NCI-H2196 (cell line): ENCODE measurements at regions not wholly inside any gene's neighbourhood (a gene's known extent, or its start where the extent isn't known, plus 50 kb on each side); places are given as distances from the start of the nearest gene placed in this dataset.
A peak's percentile ranks its signal among the peaks of the same experiment; 100 is the strongest.

Experiments
- DNase-seq: peaks from one replicate; lab custom pipeline; 2025; ENCODE audit not compliant: unreplicated experiment; lab: John Stamatoyannopoulos, UW

GRCh38 chr20:52654567-52654966 is 317.6 kb upstream of the TSHZ2 start:
- no peak for DNase-seq

DNA sequence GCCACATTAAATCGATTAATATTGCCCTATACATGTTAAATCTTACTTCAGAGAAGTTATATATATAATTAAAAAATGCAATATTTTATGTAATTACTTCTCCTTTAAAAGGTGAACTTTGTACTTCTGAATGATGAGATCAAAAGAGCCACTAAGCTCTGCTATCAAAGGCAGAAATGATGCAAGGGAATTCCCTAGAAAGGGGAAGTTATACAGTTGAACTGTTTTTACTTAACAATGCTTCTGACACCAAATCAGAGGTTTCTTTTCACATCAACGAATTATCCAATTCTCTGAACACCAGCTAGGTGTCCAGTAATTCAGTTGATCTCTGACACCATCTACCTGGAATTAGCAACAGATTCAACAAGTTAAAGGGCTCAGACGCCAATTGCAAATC is 319.9 kb upstream of the TSHZ2 start:
- no peak for DNase-seq

- DNase-seq, result peak; percentile 32
Measured at GRCh38 chr20:52649727-52650126, 322.4 kb upstream of the TSHZ2 start.

DNA sequence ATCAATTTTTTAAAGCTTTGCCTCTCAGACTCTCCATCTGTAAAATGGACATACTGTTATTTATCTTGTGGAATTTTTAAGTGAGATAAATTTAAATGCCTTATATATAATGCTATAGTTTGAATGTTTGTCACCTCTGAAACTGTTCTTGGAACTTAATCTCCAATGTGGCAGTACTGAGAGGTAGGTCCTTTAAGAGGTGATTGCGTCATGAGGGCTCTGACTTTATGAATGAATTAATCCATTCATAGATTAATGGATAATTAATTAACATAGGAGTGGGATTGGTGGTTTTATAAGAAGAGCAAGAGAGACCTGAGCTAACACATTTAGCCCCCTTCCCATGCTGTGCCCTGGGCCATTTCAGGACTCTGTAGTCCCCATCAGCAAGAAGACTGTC is 326.3 kb upstream of the TSHZ2 start:
- DNase-seq, result no peak

GRCh38 chr20:52643034-52643433 is 329.1 kb upstream of the TSHZ2 start:
- no peak for DNase-seq

GRCh38 chr20:52637201-52637600 is 335.0 kb upstream of the TSHZ2 start:
- DNase-seq, result no peak

- no peak for DNase-seq
Measured at GRCh38 chr20:52631469-52631868, 340.7 kb upstream of the TSHZ2 start.

GRCh38 chr20:52630138-52630537 is 342.0 kb upstream of the TSHZ2 start:
- no peak for DNase-seq

DNA sequence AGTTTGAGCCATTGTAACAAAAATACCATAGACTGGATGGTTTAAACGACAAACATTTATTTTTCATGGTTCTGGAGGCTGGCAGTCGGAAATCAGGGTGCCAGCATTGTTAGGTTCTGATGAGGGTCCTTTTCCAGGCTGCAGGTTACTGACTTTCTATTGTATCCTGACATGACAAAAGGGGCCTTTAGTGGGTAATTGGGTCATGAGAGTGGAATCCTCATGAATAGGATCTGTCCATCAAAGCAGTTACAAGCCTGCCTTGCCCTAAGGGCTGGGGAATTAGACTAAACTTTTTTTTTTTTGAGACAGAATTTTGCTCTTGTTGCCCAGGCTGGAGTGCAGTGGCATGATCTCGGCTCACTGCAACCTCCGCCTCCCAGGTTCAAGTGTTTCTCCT is 347.9 kb upstream of the TSHZ2 start:
- DNase-seq, result no peak

DNA sequence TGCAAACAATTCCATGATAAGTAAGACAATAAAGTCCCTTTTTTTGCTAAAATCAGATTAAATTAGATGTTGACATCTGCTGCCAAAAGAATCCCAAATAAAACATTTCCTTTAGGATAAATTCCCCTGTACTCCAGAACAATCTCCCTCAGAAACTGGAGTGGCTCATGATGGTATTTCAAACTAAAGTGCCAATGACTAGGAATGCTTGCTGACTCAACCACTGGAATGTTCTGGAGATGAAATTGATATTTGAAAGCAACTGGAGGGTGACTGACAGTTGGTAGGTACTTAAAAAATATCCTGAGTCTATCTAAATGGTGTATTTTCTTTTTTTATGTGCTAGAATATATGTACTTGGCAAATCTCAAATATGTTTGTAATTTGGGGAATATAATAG is 350.1 kb upstream of the TSHZ2 start:
- no peak for DNase-seq

GRCh38 chr20:52621401-52621800 is 350.8 kb upstream of the TSHZ2 start:
- DNase-seq, result no peak

DNA sequence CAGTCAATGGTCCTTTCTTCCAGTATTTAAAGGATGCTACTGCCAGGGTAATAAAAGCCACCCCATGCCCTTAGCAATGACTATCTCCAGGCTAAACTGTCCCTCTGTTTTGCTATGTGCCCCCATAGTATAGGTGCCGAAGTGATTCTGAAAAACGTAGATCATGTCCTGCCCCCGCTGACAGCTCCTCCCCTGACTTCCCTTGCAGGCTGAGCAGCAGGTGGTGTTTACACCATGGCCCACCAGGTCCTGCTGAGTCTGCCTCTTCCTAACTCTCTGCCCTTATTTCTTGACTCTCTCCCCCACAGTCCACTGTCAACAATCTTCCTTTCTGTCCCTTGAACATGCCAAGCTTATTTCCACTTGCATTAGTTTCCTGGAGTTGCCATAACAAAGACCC is 352.5 kb upstream of the TSHZ2 start:
- DNase-seq, result no peak

DNA sequence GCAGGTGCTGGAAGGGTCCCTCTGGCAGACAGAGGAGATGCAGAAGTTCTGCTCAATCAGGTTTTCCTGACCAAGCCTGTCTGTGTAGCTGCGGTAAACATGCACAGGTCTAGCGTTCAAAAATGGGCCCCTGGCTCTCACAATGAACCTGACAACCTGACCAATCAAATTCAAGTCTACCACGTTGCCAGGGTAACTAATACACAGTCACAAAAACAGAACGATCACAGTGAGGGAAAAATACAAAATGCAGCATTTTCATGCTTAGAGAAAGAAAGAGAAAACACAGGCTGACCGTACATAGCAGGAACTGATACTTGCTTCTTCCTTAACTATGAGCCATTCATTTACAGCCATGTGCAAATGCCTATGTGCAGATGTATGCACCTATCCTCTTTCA is 353.1 kb upstream of the TSHZ2 start:
- no peak for DNase-seq

DNA sequence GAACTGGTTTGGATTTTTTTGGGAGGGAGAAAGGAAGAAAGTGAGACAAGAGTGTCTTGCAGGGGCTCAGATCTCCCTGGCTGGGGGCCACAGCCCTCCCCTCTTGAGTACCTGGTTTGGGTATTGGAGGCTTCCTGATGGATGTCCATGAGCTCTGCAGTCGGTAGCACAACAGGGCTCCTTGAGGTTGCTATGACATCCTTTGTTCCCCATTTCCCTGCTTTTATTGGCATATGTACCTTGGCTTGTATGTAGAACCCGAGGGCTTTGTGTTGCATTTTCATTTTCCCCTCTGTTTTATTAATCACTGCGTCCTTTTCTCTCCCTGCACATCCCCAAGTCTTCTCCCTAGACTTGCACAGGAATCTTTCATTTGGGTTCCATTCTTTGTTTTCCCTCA is 355.5 kb upstream of the TSHZ2 start:
- DNase-seq, result no peak

DNA sequence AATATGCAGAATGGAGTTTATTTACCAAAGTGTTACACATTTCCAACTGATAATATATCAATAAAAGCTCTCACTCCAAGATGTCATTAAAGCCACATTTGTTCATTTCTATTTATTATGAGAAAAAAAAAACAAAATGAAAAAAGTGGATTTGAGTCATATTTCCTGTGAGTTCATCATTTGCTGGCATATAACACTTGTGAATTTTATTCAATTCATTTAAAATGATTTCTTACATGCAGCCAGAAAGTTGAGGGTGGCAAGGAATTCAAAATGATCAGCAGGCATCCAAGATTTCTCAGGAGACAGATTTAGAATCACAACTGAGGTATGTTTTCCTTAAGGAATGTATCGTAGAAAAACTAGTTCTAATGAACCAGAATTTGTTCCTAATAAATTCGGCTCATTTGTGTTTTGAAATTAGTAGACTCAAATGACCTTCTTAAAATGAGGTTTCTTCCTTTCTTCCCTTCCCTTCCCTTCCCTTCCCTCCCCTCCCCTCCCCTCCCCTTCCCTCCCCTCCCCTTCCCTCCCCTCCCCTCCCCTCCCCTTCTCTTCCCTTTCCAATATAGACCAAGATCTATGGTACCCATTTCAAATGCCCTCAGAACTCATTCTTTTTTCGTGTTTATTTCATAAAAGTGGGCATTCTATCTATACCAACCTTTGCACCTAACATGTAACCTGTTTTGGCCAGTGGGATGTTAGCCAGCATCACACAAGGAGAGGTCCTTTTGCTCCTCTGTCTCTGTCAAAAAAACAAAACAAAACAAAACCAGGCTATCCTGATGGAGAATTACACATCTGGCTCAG is 357.9 kb upstream of the TSHZ2 start:
- DNase-seq, result no peak

GRCh38 chr20:52612046-52612632 is 360.0 kb upstream of the TSHZ2 start:
- DNase-seq, result no peak

DNA sequence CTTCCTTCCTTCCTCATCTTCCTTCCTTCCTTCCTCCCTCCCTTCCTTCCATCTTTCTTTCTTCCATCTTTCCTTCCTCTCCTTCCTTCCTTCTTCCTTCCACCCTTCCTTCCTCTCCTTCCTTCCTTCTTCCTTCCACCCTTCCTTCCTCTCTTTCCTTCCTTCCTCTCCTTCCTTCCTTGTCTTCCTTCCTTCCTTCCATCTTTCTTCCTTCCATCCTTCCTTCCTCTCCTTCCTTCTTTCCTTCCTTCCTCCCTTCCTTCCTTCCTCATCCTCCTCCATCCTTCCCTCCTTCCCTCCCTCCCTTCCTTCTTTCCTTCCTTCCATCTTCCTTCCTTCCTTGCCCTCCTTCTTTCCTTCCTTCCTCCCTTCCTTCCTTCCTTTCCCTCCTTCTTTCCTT is 361.4 kb upstream of the TSHZ2 start:
- DNase-seq, result no peak

DNA sequence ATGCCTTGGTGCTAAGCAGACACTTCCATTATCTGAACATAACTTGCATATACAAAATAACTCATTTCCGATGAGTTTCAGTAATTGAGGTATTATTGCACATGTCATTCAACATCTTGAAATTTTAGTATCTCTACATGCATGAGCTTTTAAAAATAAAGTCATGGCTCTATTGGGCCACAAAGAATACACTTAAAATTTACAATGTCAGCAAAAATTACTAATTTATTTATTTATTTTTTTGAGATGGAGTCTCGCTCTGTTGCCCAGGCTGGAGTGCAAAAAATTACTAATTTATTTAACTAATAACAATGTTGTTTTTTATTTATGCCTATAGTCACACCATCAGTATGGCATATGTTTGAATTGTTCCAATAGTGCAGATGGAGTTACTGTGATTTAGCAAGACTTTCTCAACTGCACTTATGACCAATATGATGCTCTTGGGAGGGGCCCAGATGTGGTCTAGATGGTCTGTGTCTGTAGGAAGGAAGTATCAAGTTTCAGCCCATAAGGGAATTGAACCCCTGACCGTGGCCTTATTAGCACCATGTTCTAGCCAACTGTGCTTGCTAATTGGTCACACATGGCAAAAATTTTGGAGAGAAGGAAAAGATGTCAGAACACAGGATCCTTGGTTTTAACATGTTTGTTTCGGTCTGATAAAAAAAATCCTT is 370.7 kb upstream of the TSHZ2 start:
- no peak for DNase-seq

DNA sequence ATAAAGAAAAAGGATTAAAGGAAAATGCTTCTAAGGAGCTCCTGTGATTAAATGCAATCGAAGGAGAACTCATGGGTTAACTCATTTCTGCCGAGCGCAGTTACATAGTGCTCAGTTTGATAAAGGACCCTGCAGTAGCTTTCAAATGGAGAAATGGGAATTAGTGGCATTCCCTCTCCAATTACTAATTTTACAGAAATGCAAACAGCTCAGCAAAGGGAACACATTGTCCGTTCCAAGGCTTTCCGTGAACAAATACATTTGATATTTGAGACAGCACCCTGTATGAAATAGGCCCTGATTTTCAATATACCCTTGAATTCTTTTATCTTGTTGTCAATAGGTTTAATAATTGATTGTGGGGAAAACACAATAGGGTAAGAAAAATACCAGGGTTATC is 375.9 kb upstream of the TSHZ2 start:
- no peak for DNase-seq

- DNase-seq, result no peak
Measured at GRCh38 chr20:52595518-52595917, 376.6 kb upstream of the TSHZ2 start.

GRCh38 chr20:52593654-52594053 is 378.5 kb upstream of the TSHZ2 start:
- DNase-seq, result no peak

DNA sequence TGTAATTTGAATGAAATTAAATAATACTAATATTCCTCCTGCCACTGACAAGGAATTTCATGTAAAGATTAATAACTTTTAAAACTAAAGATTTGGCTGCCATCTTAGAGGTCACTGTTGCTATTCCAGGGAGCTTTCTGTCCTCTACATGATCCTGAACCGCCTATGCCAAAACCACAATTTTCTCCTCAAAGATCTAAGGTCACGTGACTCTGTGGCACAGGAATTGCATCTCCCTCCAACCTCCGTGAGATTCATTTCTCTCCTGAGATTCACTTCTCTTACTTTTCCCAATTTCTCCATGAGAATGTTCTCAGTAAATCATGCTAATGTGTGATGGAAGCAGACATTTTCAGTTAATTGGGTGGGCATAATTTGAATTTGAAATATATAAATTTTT is 379.6 kb upstream of the TSHZ2 start:
- DNase-seq, result no peak
